ENCODE measurements at regions not wholly inside any gene's neighbourhood (a gene's known extent, or its start where the extent isn't known, plus 50 kb on each side); places are given as distances from the start of the nearest gene placed in this dataset.

DNA sequence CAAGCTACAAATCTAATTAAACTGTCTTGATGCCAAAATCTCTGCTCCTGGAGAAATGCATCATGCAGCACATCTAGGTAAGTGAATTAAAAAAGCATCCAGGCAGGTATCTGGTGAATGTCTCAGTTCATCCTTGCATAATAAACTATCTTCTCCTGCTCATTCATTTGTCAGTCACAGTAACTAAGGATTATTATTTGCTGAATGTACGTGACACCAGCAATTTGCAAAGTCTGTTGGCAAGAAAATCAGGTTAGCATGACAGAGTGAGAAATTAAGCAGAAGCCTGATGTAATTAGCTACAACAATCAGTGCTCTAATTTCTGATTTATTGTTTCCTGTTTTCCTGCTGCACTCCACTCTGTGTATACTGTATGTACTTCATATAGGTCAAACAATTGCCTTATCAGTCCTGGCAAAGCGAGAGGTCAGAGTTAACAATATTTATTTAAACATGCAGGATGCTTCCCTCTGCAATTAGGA is 213.6 kb downstream of the FBXO8 start:
- DNase-seq: no peak
- TF ChIP-seq, protein P1, sequence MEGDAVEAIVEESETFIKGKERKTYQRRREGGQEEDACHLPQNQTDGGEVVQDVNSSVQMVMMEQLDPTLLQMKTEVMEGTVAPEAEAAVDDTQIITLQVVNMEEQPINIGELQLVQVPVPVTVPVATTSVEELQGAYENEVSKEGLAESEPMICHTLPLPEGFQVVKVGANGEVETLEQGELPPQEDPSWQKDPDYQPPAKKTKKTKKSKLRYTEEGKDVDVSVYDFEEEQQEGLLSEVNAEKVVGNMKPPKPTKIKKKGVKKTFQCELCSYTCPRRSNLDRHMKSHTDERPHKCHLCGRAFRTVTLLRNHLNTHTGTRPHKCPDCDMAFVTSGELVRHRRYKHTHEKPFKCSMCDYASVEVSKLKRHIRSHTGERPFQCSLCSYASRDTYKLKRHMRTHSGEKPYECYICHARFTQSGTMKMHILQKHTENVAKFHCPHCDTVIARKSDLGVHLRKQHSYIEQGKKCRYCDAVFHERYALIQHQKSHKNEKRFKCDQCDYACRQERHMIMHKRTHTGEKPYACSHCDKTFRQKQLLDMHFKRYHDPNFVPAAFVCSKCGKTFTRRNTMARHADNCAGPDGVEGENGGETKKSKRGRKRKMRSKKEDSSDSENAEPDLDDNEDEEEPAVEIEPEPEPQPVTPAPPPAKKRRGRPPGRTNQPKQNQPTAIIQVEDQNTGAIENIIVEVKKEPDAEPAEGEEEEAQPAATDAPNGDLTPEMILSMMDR (IDR thresholded peaks at IDR 0.05; ENCODE audit: low read depth, low read length, missing control alignments): no peak
- in situ Hi-C loops (cut with HindIII; ENCODE audit: low pct_ligation_motif_present, low sequenced_read_pairs): no loop called here
- H3K27me3 ChIP-seq (replicated peaks): no peaks in the 10 kb centered on the region
- H3K36me3 ChIP-seq (replicated peaks): no peaks in the 10 kb centered on the region
- no peak overlapping the region for H3K4me3 ChIP-seq (ENCODE audit: low read depth, low read length)
- no peak overlapping the region for H3K27ac ChIP-seq

DNA sequence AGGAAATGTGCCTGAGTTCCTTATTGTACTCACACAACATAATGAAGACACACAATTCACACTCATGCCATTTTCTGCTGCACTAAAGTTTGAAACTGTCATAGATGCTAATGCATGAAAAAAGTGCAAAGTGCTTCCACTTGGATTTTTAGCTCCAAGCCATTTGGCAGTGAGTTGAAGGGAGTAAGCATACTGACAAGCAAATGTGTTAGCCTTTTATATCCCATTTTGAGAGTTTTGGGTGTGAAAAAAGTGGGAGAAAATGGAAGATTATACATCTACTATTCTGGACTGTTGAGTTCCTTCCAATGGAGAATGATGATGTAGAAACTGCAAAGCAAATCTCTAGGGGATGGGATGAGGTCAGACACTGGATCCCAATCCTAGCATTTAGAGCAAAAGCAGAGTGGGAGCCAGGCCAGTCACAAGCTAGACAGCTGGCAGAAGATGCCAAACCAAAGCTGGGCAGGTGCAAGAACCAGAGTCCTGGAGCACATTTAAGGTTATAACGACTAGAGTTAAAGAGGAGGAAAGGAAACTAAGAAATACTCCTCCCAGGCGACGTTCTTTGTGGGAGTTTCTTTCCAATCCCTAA is 216.8 kb downstream of the FBXO8 start:
- Histone ChIP-seq H3K4me3 (ENCODE audit: low read depth, low read length) (no peak overlapping the region), H3K27ac (no peak overlapping the region), H3K27me3 (replicated peaks) (no peaks in the 10 kb centered on the region), H3K36me3 (replicated peaks) (no peaks in the 10 kb centered on the region)
- TF ChIP-seq, protein P1 (IDR thresholded peaks at IDR 0.05; ENCODE audit: low read depth, low read length, missing control alignments): no peak
- in situ Hi-C loops (cut with HindIII; ENCODE audit: low pct_ligation_motif_present, low sequenced_read_pairs): no loop called here
- DNase-seq: no peak

DNA sequence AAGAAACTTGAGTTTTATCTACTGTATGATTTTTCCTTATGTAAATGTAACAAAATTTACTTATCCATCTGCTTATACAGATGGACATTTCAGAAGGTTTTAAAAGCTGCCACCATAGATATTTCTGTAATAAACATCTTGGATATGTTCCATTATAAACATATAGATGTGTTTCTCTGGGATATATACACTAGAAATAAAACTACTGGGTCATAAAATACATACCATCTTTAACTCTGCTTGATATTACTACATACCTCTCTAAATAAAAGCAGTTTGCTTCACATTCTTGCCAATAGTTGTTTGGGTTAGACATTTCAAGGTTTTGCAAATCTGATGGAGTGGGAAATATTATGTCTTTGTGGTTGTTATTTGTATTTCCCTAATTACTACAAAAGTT is 220.6 kb downstream of the FBXO8 start:
- DNase-seq: no peak
- H3K36me3 ChIP-seq (replicated peaks): no peaks in the 10 kb centered on the region
- no peak overlapping the region for H3K4me3 ChIP-seq (ENCODE audit: low read depth, low read length)
- H3K27ac ChIP-seq: no peak overlapping the region
- H3K27me3 ChIP-seq (replicated peaks): no peaks in the 10 kb centered on the region
- in situ Hi-C loops (cut with HindIII; ENCODE audit: low pct_ligation_motif_present, low sequenced_read_pairs): no loop called here
- TF ChIP-seq, protein P1 (IDR thresholded peaks at IDR 0.05; ENCODE audit: low read depth, low read length, missing control alignments): no peak

DNA sequence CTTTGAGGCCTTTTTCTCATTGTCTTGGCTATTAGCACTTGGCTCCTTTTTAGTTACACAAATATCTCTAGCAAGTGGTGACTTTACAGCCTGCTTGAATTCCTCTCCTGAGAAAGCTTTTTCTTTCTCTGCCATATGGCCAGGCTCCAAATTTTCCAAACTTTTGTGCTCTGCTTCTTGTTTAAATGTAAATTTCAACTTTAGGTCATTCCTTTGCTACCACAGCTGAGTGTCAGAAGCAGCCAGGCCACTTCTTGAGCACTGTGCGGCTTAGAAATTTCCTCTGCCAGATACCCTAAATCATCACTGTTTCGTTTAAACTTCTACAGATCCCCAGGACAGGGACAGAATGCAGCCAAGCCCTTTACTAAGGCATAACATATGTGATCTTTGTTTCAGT is 222.4 kb downstream of the FBXO8 start:
- H3K27ac ChIP-seq: no peak overlapping the region
- DNase-seq: no peak
- in situ Hi-C loops (cut with HindIII; ENCODE audit: low pct_ligation_motif_present, low sequenced_read_pairs): no loop called here
- TF ChIP-seq, protein P1 (IDR thresholded peaks at IDR 0.05; ENCODE audit: low read depth, low read length, missing control alignments): no peak
- no peaks in the 10 kb centered on the region for H3K36me3 ChIP-seq (replicated peaks)
- H3K27me3 ChIP-seq (replicated peaks): no peaks in the 10 kb centered on the region
- no peak overlapping the region for H3K4me3 ChIP-seq (ENCODE audit: low read depth, low read length)

DNA sequence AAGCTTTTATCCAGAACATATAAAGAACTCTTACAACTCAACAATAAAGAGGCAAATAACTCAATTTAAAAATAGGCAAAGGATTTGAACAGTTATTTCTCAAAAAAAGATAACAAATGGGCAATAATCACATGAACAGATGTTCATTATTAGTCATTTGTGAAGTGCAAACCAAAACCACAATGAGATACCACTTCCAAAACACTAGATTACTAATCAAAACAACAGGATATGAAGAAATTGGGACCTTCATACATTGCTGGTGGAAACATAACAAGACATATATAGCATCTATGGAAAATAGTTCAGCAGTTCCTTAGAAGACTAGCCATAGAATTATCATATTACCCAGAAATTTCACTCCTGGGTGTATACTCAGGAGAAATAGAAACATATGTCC is 224.6 kb downstream of the FBXO8 start:
- DNase-seq: no peak
- in situ Hi-C loops (cut with HindIII; ENCODE audit: low pct_ligation_motif_present, low sequenced_read_pairs): no loop called here
- H3K4me3 ChIP-seq (ENCODE audit: low read depth, low read length): no peak overlapping the region
- no peaks in the 10 kb centered on the region for H3K36me3 ChIP-seq (replicated peaks)
- no peak overlapping the region for H3K27ac ChIP-seq
- no peaks in the 10 kb centered on the region for H3K27me3 ChIP-seq (replicated peaks)
- TF ChIP-seq, protein P1 (IDR thresholded peaks at IDR 0.05; ENCODE audit: low read depth, low read length, missing control alignments): no peak

DNA sequence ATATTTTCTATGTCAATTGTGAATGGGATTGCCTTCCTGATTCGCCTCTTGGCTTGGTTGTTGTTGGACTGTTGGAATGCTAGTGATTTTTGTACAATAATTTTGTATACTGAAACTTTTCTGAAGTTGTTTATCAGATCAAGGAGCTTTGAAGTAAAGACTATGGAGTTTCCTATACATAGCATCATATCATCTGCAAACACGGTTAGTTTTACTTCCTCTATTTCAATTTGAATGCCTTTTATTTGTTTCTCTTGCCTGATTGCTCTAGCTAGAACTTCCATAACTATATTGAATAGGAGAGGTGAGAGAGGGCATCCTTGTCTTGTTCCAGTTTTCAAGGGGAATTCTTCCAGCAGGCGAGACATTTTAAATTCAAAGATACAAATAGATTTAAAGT is 226.5 kb downstream of the FBXO8 start:
- TF ChIP-seq, protein P1 (IDR thresholded peaks at IDR 0.05; ENCODE audit: low read depth, low read length, missing control alignments): no peak
- in situ Hi-C loops (cut with HindIII; ENCODE audit: low pct_ligation_motif_present, low sequenced_read_pairs): no loop called here

More for the DNA sequence above, 226.5 kb downstream of the FBXO8 start:
- Histone ChIP-seq H3K27me3 (replicated peaks) (no peaks in the 10 kb centered on the region), H3K27ac (no peak overlapping the region), H3K4me3 (ENCODE audit: low read depth, low read length) (no peak overlapping the region), H3K36me3 (replicated peaks) (no peaks in the 10 kb centered on the region)
- no peak for DNase-seq

Data from brain microvascular endothelial cell (primary cell).